Esophagus squamous epithelium (tissue), 4 donors: ENCODE measurements at regions not wholly inside any gene's neighbourhood (a gene's known extent, or its start where the extent isn't known, plus 50 kb on each side); places are given as distances from the start of the nearest gene placed in this dataset.

Experiments
- POLR2A ChIP-seq, 4 donors: fragments of 450-650 bp; IDR thresholded peaks; one replicate each; pipeline ENCODE4 v1.6.1; 2017; ENCODE audit warnings: antibody characterized with exemption in 4 of 4, mild to moderate bottlenecking in 4 of 4, moderate library complexity in 3 of 4
- TF ChIP-seq, protein P1 (sequence below), 6 experiments: fragments of 450-650 bp in 4 of 6; fragments of 200-600 bp in 2 of 6; sonication (generic) in 2 of 6; IDR thresholded peaks; one replicate each; pipeline ENCODE4 v1.5.1; 2016 to 2019; ENCODE audit warnings: antibody characterized with exemption in 6 of 6, mild to moderate bottlenecking in 4 of 6, moderate library complexity in 4 of 6

DNA sequence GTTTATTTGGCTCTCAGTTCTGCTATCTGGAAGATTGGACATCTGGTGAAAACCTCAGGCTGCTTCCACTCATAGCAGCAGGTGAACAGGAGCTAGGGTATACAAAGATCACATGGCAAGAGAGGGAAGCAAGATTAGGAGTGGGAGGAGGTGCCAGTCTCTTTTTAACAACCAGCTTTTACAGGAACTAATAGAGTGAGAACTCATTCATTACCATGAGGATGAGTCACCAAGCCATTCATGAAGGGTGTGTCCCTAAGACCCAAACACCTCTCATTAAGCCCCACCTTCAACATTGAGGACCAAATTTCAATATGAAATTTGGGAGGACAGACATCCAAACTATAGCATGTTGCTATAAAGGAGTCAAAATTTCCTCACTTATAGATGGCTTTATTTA lies 85.4 kb upstream of the HCRTR2 start:
- no peak for TF ChIP-seq POLR2A (IDR thresholded peaks at IDR 0.05)
- TF ChIP-seq, protein P1, sequence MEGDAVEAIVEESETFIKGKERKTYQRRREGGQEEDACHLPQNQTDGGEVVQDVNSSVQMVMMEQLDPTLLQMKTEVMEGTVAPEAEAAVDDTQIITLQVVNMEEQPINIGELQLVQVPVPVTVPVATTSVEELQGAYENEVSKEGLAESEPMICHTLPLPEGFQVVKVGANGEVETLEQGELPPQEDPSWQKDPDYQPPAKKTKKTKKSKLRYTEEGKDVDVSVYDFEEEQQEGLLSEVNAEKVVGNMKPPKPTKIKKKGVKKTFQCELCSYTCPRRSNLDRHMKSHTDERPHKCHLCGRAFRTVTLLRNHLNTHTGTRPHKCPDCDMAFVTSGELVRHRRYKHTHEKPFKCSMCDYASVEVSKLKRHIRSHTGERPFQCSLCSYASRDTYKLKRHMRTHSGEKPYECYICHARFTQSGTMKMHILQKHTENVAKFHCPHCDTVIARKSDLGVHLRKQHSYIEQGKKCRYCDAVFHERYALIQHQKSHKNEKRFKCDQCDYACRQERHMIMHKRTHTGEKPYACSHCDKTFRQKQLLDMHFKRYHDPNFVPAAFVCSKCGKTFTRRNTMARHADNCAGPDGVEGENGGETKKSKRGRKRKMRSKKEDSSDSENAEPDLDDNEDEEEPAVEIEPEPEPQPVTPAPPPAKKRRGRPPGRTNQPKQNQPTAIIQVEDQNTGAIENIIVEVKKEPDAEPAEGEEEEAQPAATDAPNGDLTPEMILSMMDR (IDR thresholded peaks at IDR 0.05) = no peak
